Astrocyte of the spinal cord (primary cell): ENCODE measurements at regions not wholly inside any gene's neighbourhood (a gene's known extent, or its start where the extent isn't known, plus 50 kb on each side); places are given as distances from the start of the nearest gene placed in this dataset.

Experiments
- DNase-seq: peaks from one replicate; pipeline ENCODE4 v3.0.0; 2011; ENCODE audit warnings: low read depth, low spot score
- H3K4me3 ChIP-seq: 2 replicates; pipeline ENCODE4 v1.5.1; 2011; ENCODE audit warnings: low read depth, mild to moderate bottlenecking, low read length, moderate library complexity
- CTCF ChIP-seq: IDR thresholded peaks from 2 replicates; pipeline ENCODE4 v1.5.1; 2012; ENCODE audit warnings: low read depth, mild to moderate bottlenecking, low read length, inconsistent platforms
- in situ Hi-C: cut with HindIII; loops from 2 replicates; pipeline ENCODE4 v1.10.0; 2017; ENCODE audit warnings: low sequenced_read_pairs

- H3K4me3 ChIP-seq = no peak overlapping the region
- in situ Hi-C loops = no loop called here
- TF ChIP-seq CTCF = no peak
- DNase-seq = no peak
Measured at GRCh38 chr3:102297072-102297658, 137.7 kb upstream of the ZPLD1 start.

- no peak for DNase-seq
- in situ Hi-C loops = no loop called here
- TF ChIP-seq CTCF = no peak
- no peak overlapping the region for H3K4me3 ChIP-seq
Measured at GRCh38 chr3:102299125-102299877, 135.5 kb upstream of the ZPLD1 start.

GRCh38 chr3:102301155-102301880 is 133.5 kb upstream of the ZPLD1 start:
- in situ Hi-C loops = no loop called here
- peak; percentile 13 for DNase-seq
- no peak for TF ChIP-seq CTCF
- no peak overlapping the region for H3K4me3 ChIP-seq

GRCh38 chr3:102302020-102302419 is 132.8 kb upstream of the ZPLD1 start:
- peak; percentile 29 for DNase-seq
- TF ChIP-seq CTCF = no peak
- in situ Hi-C loops = no loop called here
- no peak overlapping the region for H3K4me3 ChIP-seq

GRCh38 chr3:102304550-102304949 is 130.3 kb upstream of the ZPLD1 start:
- in situ Hi-C loops = no loop called here
- no peak for DNase-seq
- H3K4me3 ChIP-seq = no peak overlapping the region
- no peak for TF ChIP-seq CTCF

- DNase-seq = no peak
- no peak overlapping the region for H3K4me3 ChIP-seq
- in situ Hi-C loops = no loop called here
- no peak for TF ChIP-seq CTCF
Measured at GRCh38 chr3:102307442-102307841, 127.4 kb upstream of the ZPLD1 start.
